Muscle of leg (tissue), 3 donors: ENCODE measurements at regions not wholly inside any gene's neighbourhood (a gene's known extent, or its start where the extent isn't known, plus 50 kb on each side); places are given as distances from the start of the nearest gene placed in this dataset.

Source experiments
- DNase-seq: peaks from one replicate; pipeline ENCODE4 v3.0.0; 2013
- H3K27ac ChIP-seq: one replicate; pipeline ENCODE4 v1.5.1; 2013; ENCODE audit warnings: mild to moderate bottlenecking, low read length, control low read depth
- H3K27me3 ChIP-seq: one replicate; pipeline ENCODE4 v1.6.1; 2013; ENCODE audit warnings: low read length; ENCODE audit not compliant: control insufficient read depth, insufficient read depth
- H3K36me3 ChIP-seq: one replicate; pipeline ENCODE4 v1.6.1; 2013; ENCODE audit warnings: low read length; ENCODE audit not compliant: control insufficient read depth, insufficient read depth
- H3K4me1 ChIP-seq: one replicate; pipeline ENCODE4 v1.6.1; 2013; ENCODE audit warnings: low read length; ENCODE audit not compliant: control insufficient read depth, insufficient read depth
- H3K4me3 ChIP-seq: one replicate; pipeline ENCODE4 v1.5.1; 2013; ENCODE audit warnings: low read length, control low read depth
- H3K9me3 ChIP-seq: replicated peaks from 2 replicates; pipeline ENCODE4 v1.6.1; 2013; ENCODE audit warnings: low read depth, low read length; ENCODE audit not compliant: control insufficient read depth
- WGBS: methylation state at CpG from one replicate; pipeline ENCODE4 v1.1.5; 2013; ENCODE audit warnings: missing lambda C conversion rate; ENCODE audit not compliant: insufficient coverage; 5-methylcytosine and 5-hydroxymethylcytosine counted together

- Histone ChIP-seq H3K36me3 (no peaks in the 10 kb centered on the region), H3K9me3 (no peaks in the 10 kb centered on the region), H3K4me1 (no peaks in the 10 kb centered on the region), H3K27me3 (no peaks in the 10 kb centered on the region), H3K4me3 (no peak overlapping the region), H3K27ac (no peak overlapping the region)
- 67% methylated on average over 2 of the region's 5 CpGs for WGBS
- DNase-seq, result peak; percentile 14
These were observed 155.9 kb upstream of the SLC13A1 start for GRCh38 chr7:123355576-123356190.

GRCh38 chr7:123352973-123353372 is 153.2 kb upstream of the SLC13A1 start:
- DNase-seq, result no peak
- H3K4me3 ChIP-seq, result no peak overlapping the region
- no peaks in the 10 kb centered on the region for H3K36me3 ChIP-seq
- H3K9me3 ChIP-seq, result no peaks in the 10 kb centered on the region
- WGBS, result no CpG with 5 or more reads among the region's 2 CpGs
- no peaks in the 10 kb centered on the region for H3K27me3 ChIP-seq
- no peak overlapping the region for H3K27ac ChIP-seq
- no peaks in the 10 kb centered on the region for H3K4me1 ChIP-seq

- no peaks in the 10 kb centered on the region for H3K27me3 ChIP-seq
- DNase-seq, result peak; percentile 13
These were observed 152.0 kb upstream of the SLC13A1 start for GRCh38 chr7:123351516-123352505.

GRCh38 chr7:123351027-123351426 is 151.3 kb upstream of the SLC13A1 start:
- WGBS, result no CpG with 5 or more reads among the region's 3 CpGs
- DNase-seq, result no peak

More at GRCh38 chr7:123351516-123352505, 152.0 kb upstream of the SLC13A1 start:
- 63% methylated on average over 1 of the region's 7 CpGs for WGBS
- H3K36me3 ChIP-seq, result no peaks in the 10 kb centered on the region
- H3K27ac ChIP-seq, result no peak overlapping the region
- no peak overlapping the region for H3K4me3 ChIP-seq
- no peaks in the 10 kb centered on the region for H3K4me1 ChIP-seq
- no peaks in the 10 kb centered on the region for H3K9me3 ChIP-seq

GRCh38 chr7:123348690-123349089 is 148.9 kb upstream of the SLC13A1 start:
- no peak for DNase-seq
- H3K27me3 ChIP-seq, result no peaks in the 10 kb centered on the region
- no peak overlapping the region for H3K4me3 ChIP-seq
- no peaks in the 10 kb centered on the region for H3K9me3 ChIP-seq
- no peak overlapping the region for H3K27ac ChIP-seq
- no peaks in the 10 kb centered on the region for H3K4me1 ChIP-seq
- H3K36me3 ChIP-seq, result no peaks in the 10 kb centered on the region
- WGBS, result no CpG with 5 or more reads among the region's 1 CpG

More at GRCh38 chr7:123351027-123351426, 151.3 kb upstream of the SLC13A1 start:
- Histone ChIP-seq H3K27ac (no peak overlapping the region), H3K4me1 (no peaks in the 10 kb centered on the region), H3K27me3 (no peaks in the 10 kb centered on the region), H3K36me3 (no peaks in the 10 kb centered on the region), H3K9me3 (no peaks in the 10 kb centered on the region), H3K4me3 (no peak overlapping the region)

DNA sequence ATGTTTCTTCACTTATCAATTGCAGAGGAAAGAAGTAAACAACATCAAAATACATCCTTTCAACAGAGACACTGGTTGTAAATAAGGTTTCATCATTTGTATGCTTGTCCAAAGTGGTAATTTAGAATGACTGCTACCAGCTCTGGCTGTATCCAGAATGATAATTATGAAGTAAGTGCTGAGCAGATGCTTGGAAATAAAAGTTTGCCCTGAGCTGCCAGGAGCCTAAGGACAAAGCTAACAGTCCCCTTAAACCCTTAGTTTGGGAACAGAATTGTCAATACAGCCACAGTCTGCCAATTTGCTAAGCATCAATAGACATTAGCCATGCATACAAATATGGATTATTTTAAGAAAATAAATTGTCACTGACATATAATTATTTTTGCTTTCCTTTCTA is 147.0 kb upstream of the SLC13A1 start:
- no peak for DNase-seq
- H3K27me3 ChIP-seq, result no peaks in the 10 kb centered on the region
- H3K9me3 ChIP-seq, result no peaks in the 10 kb centered on the region
- no peak overlapping the region for H3K27ac ChIP-seq
- no peaks in the 10 kb centered on the region for H3K36me3 ChIP-seq
- no peak overlapping the region for H3K4me3 ChIP-seq
- no peaks in the 10 kb centered on the region for H3K4me1 ChIP-seq

GRCh38 chr7:123343611-123344010 is 143.8 kb upstream of the SLC13A1 start:
- Histone ChIP-seq H3K27ac (no peak overlapping the region), H3K4me3 (no peak overlapping the region), H3K9me3 (no peaks in the 10 kb centered on the region), H3K27me3 (no peaks in the 10 kb centered on the region), H3K4me1 (no peaks in the 10 kb centered on the region), H3K36me3 (no peaks in the 10 kb centered on the region)
- DNase-seq, result no peak
- WGBS, result no CpG with 5 or more reads among the region's 1 CpG

GRCh38 chr7:123341102-123341501 is 141.3 kb upstream of the SLC13A1 start:
- Histone ChIP-seq H3K4me1 (no peaks in the 10 kb centered on the region), H3K27me3 (no peaks in the 10 kb centered on the region), H3K9me3 (no peaks in the 10 kb centered on the region), H3K36me3 (no peaks in the 10 kb centered on the region), H3K4me3 (no peak overlapping the region), H3K27ac (no peak overlapping the region)
- no peak for DNase-seq
- WGBS, result no CpG with 5 or more reads among the region's 1 CpG

DNA sequence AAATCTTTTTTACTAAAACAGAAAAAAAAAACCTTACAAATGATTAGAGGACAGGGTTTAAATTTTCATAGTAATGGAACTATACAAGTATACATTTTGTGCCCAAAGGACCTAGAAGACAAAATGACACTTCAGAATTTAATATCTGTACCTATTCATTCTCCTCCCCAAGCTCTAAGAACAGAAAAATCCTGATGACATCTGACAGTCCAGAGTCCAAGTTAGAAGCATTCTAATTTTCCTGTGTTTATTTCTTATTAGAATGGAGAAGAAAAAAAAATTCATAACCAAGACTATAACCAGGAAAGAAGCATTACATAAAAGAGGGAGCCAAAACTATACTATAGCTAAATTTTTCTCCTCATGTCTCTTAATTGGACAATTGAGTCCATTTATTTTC is 138.9 kb upstream of the SLC13A1 start:
- Histone ChIP-seq H3K36me3 (no peaks in the 10 kb centered on the region), H3K27me3 (no peaks in the 10 kb centered on the region), H3K9me3 (no peaks in the 10 kb centered on the region), H3K4me3 (no peak overlapping the region), H3K4me1 (no peaks in the 10 kb centered on the region), H3K27ac (no peak overlapping the region)
- no peak for DNase-seq

DNA sequence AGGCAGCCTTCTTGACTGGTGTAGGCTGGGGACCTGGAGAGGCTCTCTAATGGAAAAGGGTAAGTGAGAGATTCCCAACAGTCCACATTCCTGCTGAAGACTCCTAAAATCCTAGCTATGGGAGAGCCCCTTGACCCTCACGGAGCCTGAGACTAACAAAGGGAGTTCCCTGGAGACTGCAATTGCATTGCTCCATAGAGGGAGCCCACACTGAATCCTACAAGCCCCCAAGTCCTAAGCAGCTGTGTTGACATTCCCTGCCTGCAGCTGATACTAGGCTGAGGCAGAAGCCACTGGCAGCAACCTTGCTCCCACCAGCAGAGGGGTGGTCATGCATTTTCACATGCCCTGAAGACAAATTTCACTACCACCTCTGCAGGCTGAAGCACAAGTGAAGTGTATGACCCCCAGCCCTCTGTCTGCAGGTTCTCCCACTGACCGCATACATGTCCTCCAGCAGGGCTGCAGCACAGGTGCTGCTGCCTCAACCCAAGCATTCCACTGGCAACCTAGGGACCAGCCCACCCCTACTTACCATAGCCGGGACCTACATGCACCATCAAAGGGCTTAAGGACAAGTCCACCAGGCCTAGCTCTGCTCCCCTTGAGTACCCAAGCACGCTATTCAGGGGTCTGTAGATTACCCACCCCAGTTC is 130.3 kb upstream of the SLC13A1 start:
- H3K9me3 ChIP-seq, result no peaks in the 10 kb centered on the region
- no peak overlapping the region for H3K27ac ChIP-seq
- no peaks in the 10 kb centered on the region for H3K36me3 ChIP-seq
- DNase-seq, result no peak
- no peaks in the 10 kb centered on the region for H3K4me1 ChIP-seq
- no peaks in the 10 kb centered on the region for H3K27me3 ChIP-seq
- H3K4me3 ChIP-seq, result no peak overlapping the region
- 79% methylated on average over 4 of the region's 4 CpGs for WGBS
